ENCODE measurements at regions not wholly inside any gene's neighbourhood (a gene's known extent, or its start where the extent isn't known, plus 50 kb on each side); places are given as distances from the start of the nearest gene placed in this dataset.

GRCh38 chr20:40932436-40932835 lies 96.2 kb upstream of the TOP1 start:
- ATAC-seq (no peak), DNase-seq (no peak)
- Mint-ChIP-seq H3K9me3 (peaks cover 9 to 10% of the 10 kb centered on the region in 2 donors), H3K4me1 (no peaks in the 10 kb centered on the region), H3K27ac (no peak overlapping the region), H3K27me3 (no peaks in the 10 kb centered on the region), H3K4me3 (no peak overlapping the region)

GRCh38 chr20:40933758-40934157 lies 94.9 kb upstream of the TOP1 start:
- no peak for ATAC-seq
- no peak overlapping the region for H3K27ac Mint-ChIP-seq

GRCh38 chr20:40938020-40938419 lies 90.6 kb upstream of the TOP1 start:
- ATAC-seq, result no peak
- H3K4me1 Mint-ChIP-seq, result no peaks in the 10 kb centered on the region
- H3K27me3 Mint-ChIP-seq, result no peaks in the 10 kb centered on the region
- H3K4me3 Mint-ChIP-seq, result no peak overlapping the region
- H3K9me3 Mint-ChIP-seq, result peaks cover 9 to 10% of the 10 kb centered on the region in 2 donors
- no peak for DNase-seq
- H3K27ac Mint-ChIP-seq, result no peak overlapping the region

More at GRCh38 chr20:40933758-40934157, 94.9 kb upstream of the TOP1 start:
- DNase-seq, result no peak
- H3K4me1 Mint-ChIP-seq, result no peaks in the 10 kb centered on the region
- H3K9me3 Mint-ChIP-seq, result peaks cover 9 to 10% of the 10 kb centered on the region in 2 donors
- no peaks in the 10 kb centered on the region for H3K27me3 Mint-ChIP-seq
- H3K4me3 Mint-ChIP-seq, result no peak overlapping the region

GRCh38 chr20:40939667-40940066 lies 89.0 kb upstream of the TOP1 start:
- H3K27me3 Mint-ChIP-seq, result no peaks in the 10 kb centered on the region
- no peaks in the 10 kb centered on the region for H3K9me3 Mint-ChIP-seq
- no peaks in the 10 kb centered on the region for H3K4me1 Mint-ChIP-seq
- H3K27ac Mint-ChIP-seq, result no peak overlapping the region
- ATAC-seq (no peak), DNase-seq (no peak)
- no peak overlapping the region for H3K4me3 Mint-ChIP-seq

- no peaks in the 10 kb centered on the region for H3K4me1 Mint-ChIP-seq
- no peaks in the 10 kb centered on the region for H3K9me3 Mint-ChIP-seq
- H3K27ac Mint-ChIP-seq, result no peak overlapping the region
- no peaks in the 10 kb centered on the region for H3K27me3 Mint-ChIP-seq
- ATAC-seq (no peak), DNase-seq (no peak)
- H3K4me3 Mint-ChIP-seq, result no peak overlapping the region
These were observed 87.5 kb upstream of the TOP1 start for GRCh38 chr20:40941133-40941610.

- H3K4me1 Mint-ChIP-seq, result no peaks in the 10 kb centered on the region
- no peaks in the 10 kb centered on the region for H3K9me3 Mint-ChIP-seq
- peak overlapping the region in 1 of 2 donors; percentile 57 for H3K27ac Mint-ChIP-seq
- no peaks in the 10 kb centered on the region for H3K27me3 Mint-ChIP-seq
- ATAC-seq (no peak), DNase-seq (no peak)
- H3K4me3 Mint-ChIP-seq, result no peak overlapping the region
These were observed 86.6 kb upstream of the TOP1 start for GRCh38 chr20:40942006-40942405.

GRCh38 chr20:40942775-40943174 lies 85.8 kb upstream of the TOP1 start:
- no peak overlapping the region for H3K4me3 Mint-ChIP-seq
- H3K9me3 Mint-ChIP-seq, result no peaks in the 10 kb centered on the region
- ATAC-seq (no peak), DNase-seq (no peak)
- H3K27ac Mint-ChIP-seq, result no peak overlapping the region
- H3K27me3 Mint-ChIP-seq, result no peaks in the 10 kb centered on the region
- no peaks in the 10 kb centered on the region for H3K4me1 Mint-ChIP-seq

- H3K4me1 Mint-ChIP-seq, result no peaks in the 10 kb centered on the region
- DNase-seq (no peak), ATAC-seq (no peak)
- H3K27ac Mint-ChIP-seq, result no peak overlapping the region
- no peak overlapping the region for H3K4me3 Mint-ChIP-seq
- H3K9me3 Mint-ChIP-seq, result no peaks in the 10 kb centered on the region
- no peaks in the 10 kb centered on the region for H3K27me3 Mint-ChIP-seq
These were observed 85.0 kb upstream of the TOP1 start for GRCh38 chr20:40943591-40943990.

GRCh38 chr20:40945189-40945588 lies 83.4 kb upstream of the TOP1 start:
- no peaks in the 10 kb centered on the region for H3K4me1 Mint-ChIP-seq
- no peak overlapping the region for H3K4me3 Mint-ChIP-seq
- no peaks in the 10 kb centered on the region for H3K27me3 Mint-ChIP-seq
- ATAC-seq (no peak), DNase-seq (no peak)
- peak overlapping the region in 1 of 2 donors; percentile 0 for H3K27ac Mint-ChIP-seq
- H3K9me3 Mint-ChIP-seq, result no peaks in the 10 kb centered on the region

GRCh38 chr20:40945754-40946450 lies 82.7 kb upstream of the TOP1 start:
- Mint-ChIP-seq H3K4me3 (no peak overlapping the region), H3K27me3 (no peaks in the 10 kb centered on the region), H3K27ac (peak overlapping the region in 1 of 2 donors; percentile 31), H3K9me3 (no peaks in the 10 kb centered on the region), H3K4me1 (no peaks in the 10 kb centered on the region)
- peak; percentile 50 for ATAC-seq
- no peak for DNase-seq

GRCh38 chr20:40946451-40946850 lies 82.2 kb upstream of the TOP1 start:
- H3K4me3 Mint-ChIP-seq, result no peak overlapping the region
- no peaks in the 10 kb centered on the region for H3K4me1 Mint-ChIP-seq
- no peak overlapping the region for H3K27ac Mint-ChIP-seq
- no peaks in the 10 kb centered on the region for H3K9me3 Mint-ChIP-seq
- DNase-seq (no peak), ATAC-seq (no peak)
- no peaks in the 10 kb centered on the region for H3K27me3 Mint-ChIP-seq

GRCh38 chr20:40948465-40949267 lies 80.0 kb upstream of the TOP1 start:
- ATAC-seq (no peak), DNase-seq (no peak)
- H3K4me3 Mint-ChIP-seq, result no peak overlapping the region
- H3K9me3 Mint-ChIP-seq, result no peaks in the 10 kb centered on the region
- no peak overlapping the region for H3K27ac Mint-ChIP-seq
- H3K4me1 Mint-ChIP-seq, result no peaks in the 10 kb centered on the region
- H3K27me3 Mint-ChIP-seq, result no peaks in the 10 kb centered on the region

- Mint-ChIP-seq H3K9me3 (peaks cover 4 to 6% of the 10 kb centered on the region in 2 donors), H3K27me3 (no peaks in the 10 kb centered on the region), H3K4me1 (no peaks in the 10 kb centered on the region), H3K27ac (no peak overlapping the region), H3K4me3 (no peak overlapping the region)
- DNase-seq, result no peak
- no peak for ATAC-seq
These were observed 79.3 kb upstream of the TOP1 start for GRCh38 chr20:40949346-40949745.

- no peak overlapping the region for H3K27ac Mint-ChIP-seq
- H3K4me3 Mint-ChIP-seq, result no peak overlapping the region
- peaks cover 6% of the 10 kb centered on the region for H3K27me3 Mint-ChIP-seq
- peaks cover 5 to 9% of the 10 kb centered on the region in 2 donors for H3K9me3 Mint-ChIP-seq
- no peak for ATAC-seq
- no peak for DNase-seq
- H3K4me1 Mint-ChIP-seq, result no peaks in the 10 kb centered on the region
These were observed 76.5 kb upstream of the TOP1 start for GRCh38 chr20:40952136-40952535.

GRCh38 chr20:40953416-40953815 lies 75.2 kb upstream of the TOP1 start:
- Mint-ChIP-seq H3K27ac (no peak overlapping the region), H3K4me1 (no peaks in the 10 kb centered on the region), H3K4me3 (no peak overlapping the region), H3K27me3 (peaks cover 10% of the 10 kb centered on the region), H3K9me3 (peaks cover 5 to 9% of the 10 kb centered on the region in 2 donors)
- ATAC-seq (no peak), DNase-seq (no peak)

- ATAC-seq (peak; percentile 50), DNase-seq (no peak)
- H3K4me3 Mint-ChIP-seq, result no peak overlapping the region
- no peaks in the 10 kb centered on the region for H3K4me1 Mint-ChIP-seq
- H3K27me3 Mint-ChIP-seq, result peaks cover 10% of the 10 kb centered on the region
- no peak overlapping the region for H3K27ac Mint-ChIP-seq
- peaks cover 5 to 9% of the 10 kb centered on the region in 2 donors for H3K9me3 Mint-ChIP-seq
These were observed 74.8 kb upstream of the TOP1 start for GRCh38 chr20:40953856-40954255.

Data from stimulated activated naive CD8-positive, alpha-beta T cell treated with anti-CD3 and anti-CD28 coated beads, Interleukin-15, amount 100 ng/mL, for 72 hours (primary cell).